Spleen (tissue), 7 donors: ENCODE measurements at regions not wholly inside any gene's neighbourhood (a gene's known extent, or its start where the extent isn't known, plus 50 kb on each side); places are given as distances from the start of the nearest gene placed in this dataset.

ENCODE experiments used
- POLR2AphosphoS5 ChIP-seq, 3 donors: sonication (generic); formaldehyde crosslinking; IDR thresholded peaks; one replicate each; pipeline ENCODE4 v1.5.1; 2017; ENCODE audit warnings: antibody characterized with exemption in 3 of 3
- TF ChIP-seq, protein P1 (sequence below), 11 experiments: fragments of 200-600 bp in 7 of 11; fragments of 450-650 bp in 4 of 11; sonication (generic) in 4 of 11; IDR thresholded peaks in 8 of 11; conservative IDR thresholded peaks in 3 of 11; 1 replicate in 7 of 11; 2 replicates in 4 of 11; pipeline versions ENCODE4 v1.4.0 to v1.8.0; 2016 to 2021; ENCODE audit warnings: antibody characterized with exemption in 11 of 11, inconsistent platforms in 4 of 11, mild to moderate bottlenecking in 1 of 11
- donor health status: DM: no; HTN: no; CAD: no; lungs with moderate emphysema.
- donor health status: DM: no; HTN: no; CAD: no.
- donor health status: DM: no; HTN: no; CAD: no.

DNA sequence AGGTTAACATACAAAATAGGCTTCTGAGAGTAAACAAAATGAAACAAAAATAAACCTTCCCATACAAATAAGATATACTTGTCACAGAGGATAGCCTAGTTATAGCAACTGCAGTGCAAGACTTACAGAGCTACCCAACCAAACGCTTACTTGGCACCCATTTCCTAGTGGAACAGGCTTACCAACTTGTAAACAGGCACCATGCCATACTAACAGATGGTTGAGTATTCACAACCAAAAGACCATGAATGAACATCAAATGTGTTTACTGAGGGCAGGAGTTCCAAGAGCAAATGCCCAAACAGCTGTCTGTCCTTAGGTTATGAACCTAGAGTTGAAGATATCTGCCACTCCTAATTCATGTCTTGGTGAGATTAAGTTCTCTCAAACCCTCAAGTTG lies 2629.2 kb downstream of the PCDH7 start:
- TF ChIP-seq, protein P1, sequence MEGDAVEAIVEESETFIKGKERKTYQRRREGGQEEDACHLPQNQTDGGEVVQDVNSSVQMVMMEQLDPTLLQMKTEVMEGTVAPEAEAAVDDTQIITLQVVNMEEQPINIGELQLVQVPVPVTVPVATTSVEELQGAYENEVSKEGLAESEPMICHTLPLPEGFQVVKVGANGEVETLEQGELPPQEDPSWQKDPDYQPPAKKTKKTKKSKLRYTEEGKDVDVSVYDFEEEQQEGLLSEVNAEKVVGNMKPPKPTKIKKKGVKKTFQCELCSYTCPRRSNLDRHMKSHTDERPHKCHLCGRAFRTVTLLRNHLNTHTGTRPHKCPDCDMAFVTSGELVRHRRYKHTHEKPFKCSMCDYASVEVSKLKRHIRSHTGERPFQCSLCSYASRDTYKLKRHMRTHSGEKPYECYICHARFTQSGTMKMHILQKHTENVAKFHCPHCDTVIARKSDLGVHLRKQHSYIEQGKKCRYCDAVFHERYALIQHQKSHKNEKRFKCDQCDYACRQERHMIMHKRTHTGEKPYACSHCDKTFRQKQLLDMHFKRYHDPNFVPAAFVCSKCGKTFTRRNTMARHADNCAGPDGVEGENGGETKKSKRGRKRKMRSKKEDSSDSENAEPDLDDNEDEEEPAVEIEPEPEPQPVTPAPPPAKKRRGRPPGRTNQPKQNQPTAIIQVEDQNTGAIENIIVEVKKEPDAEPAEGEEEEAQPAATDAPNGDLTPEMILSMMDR (IDR thresholded peaks at IDR 0.05 in 8 of 11, conservative IDR thresholded peaks at IDR 0.05 in 3 of 11), result no peak
- TF ChIP-seq POLR2AphosphoS5 (IDR thresholded peaks at IDR 0.05), result no peak
